Fibroblast of lung (primary cell): ENCODE measurements at regions not wholly inside any gene's neighbourhood (a gene's known extent, or its start where the extent isn't known, plus 50 kb on each side); places are given as distances from the start of the nearest gene placed in this dataset.

ENCODE experiments used
- CTCF ChIP-seq, 2 donors: IDR thresholded peaks in 1 of 2; conservative IDR thresholded peaks in 1 of 2; 1 replicate in 1 of 2; 2 replicates in 1 of 2; pipeline ENCODE4 v1.5.1; 2011 to 2012; ENCODE audit warnings: low read length in 2 of 2, control low read depth in 1 of 2, inconsistent platforms in 1 of 2, low read depth in 1 of 2, mild to moderate bottlenecking in 1 of 2
- EZH2 ChIP-seq: IDR thresholded peaks from 2 replicates; pipeline ENCODE4 v1.5.1; 2012; ENCODE audit warnings: low read length, control low read depth, mild to moderate bottlenecking; ENCODE audit errors: missing control alignments

DNA sequence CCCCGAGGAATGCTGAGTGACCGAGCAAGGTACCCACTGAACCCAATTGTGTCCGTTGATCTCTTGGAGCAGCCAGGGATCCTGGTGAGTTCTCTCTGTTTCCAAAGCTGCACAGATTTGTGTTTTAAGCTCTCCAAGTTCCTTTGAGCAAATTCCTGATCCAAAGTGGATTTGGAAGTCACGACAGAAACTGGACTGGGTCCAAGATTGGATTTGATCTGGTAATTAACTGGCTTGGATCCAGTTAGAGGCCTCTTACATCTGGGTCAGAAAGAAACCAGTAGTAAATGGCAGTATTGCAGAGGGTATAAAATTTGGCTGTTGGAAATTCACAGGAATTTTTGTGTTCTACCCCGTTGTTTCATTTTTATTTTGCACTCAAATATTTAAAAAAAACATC is 119.5 kb downstream of the PMP22 start:
- TF ChIP-seq CTCF (conservative IDR thresholded peaks at IDR 0.05 in 1 of 2, IDR thresholded peaks at IDR 0.05 in 1 of 2; ENCODE audit: low read depth in 1 of 2, low read length in 2 of 2) (no peak), EZH2 (no peak)
